Skeletal muscle satellite cell (primary cell): ENCODE measurements at regions not wholly inside any gene's neighbourhood (a gene's known extent, or its start where the extent isn't known, plus 50 kb on each side); places are given as distances from the start of the nearest gene placed in this dataset.
"Not testable (repeated sequence)": the region's sequence is repeated elsewhere in the genome, so short reads cannot be mapped to it uniquely, and the experiment has no call there.

Source experiments
- H3K27me3 ChIP-seq: 2 replicates; pipeline ENCODE4 v1.7.0; 2013; ENCODE audit warnings: low read length; ENCODE audit not compliant: control insufficient read depth, insufficient read depth
- H3K36me3 ChIP-seq: 2 replicates; pipeline ENCODE4 v1.7.0; 2013; ENCODE audit warnings: mild to moderate bottlenecking, control low read depth, low read length; ENCODE audit not compliant: insufficient read depth
- H3K4me1 ChIP-seq: 2 replicates; pipeline ENCODE4 v1.7.0; 2013; ENCODE audit warnings: low read length; ENCODE audit not compliant: control insufficient read depth, insufficient read depth
- H3K4me2 ChIP-seq: 2 replicates; pipeline ENCODE4 v1.7.0; 2013; ENCODE audit warnings: mild to moderate bottlenecking, low read length
- H3K4me3 ChIP-seq: 2 replicates; pipeline ENCODE4 v1.7.0; 2013; ENCODE audit warnings: low read length
- H3K9ac ChIP-seq: 2 replicates; pipeline ENCODE4 v1.7.0; 2013; ENCODE audit warnings: mild to moderate bottlenecking, low read depth, low read length, moderate library complexity
- H3K9me3 ChIP-seq: replicated peaks from 2 replicates; pipeline ENCODE4 v1.7.0; 2013; ENCODE audit warnings: mild to moderate bottlenecking, control low read depth, low read length

GRCh38 chr5:17113174-17113958 lies 104.1 kb upstream of the BASP1 start:
- Histone ChIP-seq H3K9ac (peak overlapping the region; percentile 53), H3K27me3 (no peaks in the 10 kb centered on the region), H3K4me3 (no peak overlapping the region), H3K36me3 (no peaks in the 10 kb centered on the region), H3K4me1 (peaks cover 33% of the 10 kb centered on the region), H3K4me2 (peak overlapping the region; percentile 60), H3K9me3 (no peaks in the 10 kb centered on the region)

DNA sequence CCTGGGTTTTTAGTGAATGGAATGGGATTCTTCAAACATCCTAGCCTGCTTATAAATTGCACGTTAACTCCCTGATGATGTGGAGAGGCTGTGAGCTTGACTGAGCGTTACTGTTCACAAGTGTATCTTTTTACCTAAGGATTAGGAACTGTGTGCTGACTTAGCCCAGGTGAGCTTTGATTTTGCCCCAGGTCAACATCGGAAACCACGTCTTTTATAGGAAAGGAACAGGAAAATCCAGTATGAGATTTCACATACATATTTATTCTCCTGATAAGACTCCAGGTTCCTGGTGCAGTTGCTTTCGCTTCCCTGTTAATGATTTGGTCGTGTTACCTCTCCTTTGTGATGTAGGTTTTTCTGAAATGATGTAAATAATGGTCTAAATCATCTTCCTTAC lies 103.2 kb upstream of the BASP1 start:
- peak overlapping the region; percentile 60 for H3K4me2 ChIP-seq
- H3K4me1 ChIP-seq: peaks cover 41% of the 10 kb centered on the region
- no peak overlapping the region for H3K4me3 ChIP-seq
- no peaks in the 10 kb centered on the region for H3K27me3 ChIP-seq
- H3K9ac ChIP-seq: peak overlapping the region; percentile 53
- H3K9me3 ChIP-seq: no peaks in the 10 kb centered on the region
- no peaks in the 10 kb centered on the region for H3K36me3 ChIP-seq

GRCh38 chr5:17114715-17115599 lies 102.5 kb upstream of the BASP1 start:
- Histone ChIP-seq H3K4me3 (no peak overlapping the region), H3K9me3 (no peaks in the 10 kb centered on the region), H3K4me2 (no peak overlapping the region), H3K4me1 (peaks cover 43% of the 10 kb centered on the region), H3K27me3 (no peaks in the 10 kb centered on the region), H3K9ac (no peak overlapping the region), H3K36me3 (no peaks in the 10 kb centered on the region)

DNA sequence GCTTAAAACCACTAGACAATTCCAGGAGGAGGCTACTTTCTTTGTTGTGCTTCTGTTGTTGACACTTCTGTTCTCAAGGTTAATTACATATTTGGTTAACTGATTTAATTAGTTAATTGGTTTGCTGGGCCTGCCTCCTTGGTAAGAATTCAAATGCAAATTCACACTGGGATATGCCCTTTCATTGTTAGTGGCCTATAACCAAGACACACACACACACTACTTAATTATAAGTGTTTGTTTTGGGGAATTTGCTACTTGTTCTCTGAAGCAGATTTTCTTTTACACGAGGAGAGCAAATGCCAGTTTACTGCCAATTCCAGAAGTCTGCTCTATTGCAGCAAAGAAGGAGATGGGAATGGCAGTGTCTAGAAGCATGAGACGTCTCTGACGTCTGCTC lies 101.6 kb upstream of the BASP1 start:
- Histone ChIP-seq H3K4me1 (peaks cover 47% of the 10 kb centered on the region), H3K4me3 (no peak overlapping the region), H3K36me3 (no peaks in the 10 kb centered on the region), H3K4me2 (no peak overlapping the region), H3K9ac (no peak overlapping the region), H3K27me3 (no peaks in the 10 kb centered on the region), H3K9me3 (no peaks in the 10 kb centered on the region)

GRCh38 chr5:17118631-17119030 lies 98.8 kb upstream of the BASP1 start:
- Histone ChIP-seq H3K27me3 (no peaks in the 10 kb centered on the region), H3K4me1 (peaks cover 41% of the 10 kb centered on the region), H3K9ac (peak overlapping the region; percentile 78), H3K4me2 (peak overlapping the region; percentile 32), H3K9me3 (no peaks in the 10 kb centered on the region), H3K36me3 (no peaks in the 10 kb centered on the region), H3K4me3 (no peak overlapping the region)

DNA sequence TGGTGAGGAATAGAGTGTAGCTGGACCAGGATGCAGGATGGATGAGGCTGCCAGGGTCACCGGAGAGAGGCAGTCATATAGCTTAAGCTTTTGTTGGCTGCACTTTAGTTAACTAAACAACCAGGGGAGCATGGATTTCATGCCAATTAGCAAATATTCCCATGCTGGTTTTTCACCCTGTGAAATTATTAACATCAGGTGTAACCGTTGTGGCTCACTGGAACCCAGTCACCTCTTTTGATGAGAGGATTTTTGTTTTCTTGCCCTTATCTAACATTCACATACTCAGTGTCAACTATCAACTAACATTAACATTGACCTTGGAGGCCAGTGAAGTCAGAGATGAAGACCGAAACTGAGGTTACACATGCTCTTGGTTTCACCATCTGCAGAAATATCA lies 97.2 kb upstream of the BASP1 start:
- H3K36me3 ChIP-seq: no peaks in the 10 kb centered on the region
- H3K4me3 ChIP-seq: no peak overlapping the region
- no peak overlapping the region for H3K9ac ChIP-seq
- H3K4me1 ChIP-seq: peaks cover 25% of the 10 kb centered on the region
- H3K27me3 ChIP-seq: no peaks in the 10 kb centered on the region
- no peak overlapping the region for H3K4me2 ChIP-seq
- no peaks in the 10 kb centered on the region for H3K9me3 ChIP-seq

GRCh38 chr5:17121776-17122175 lies 95.7 kb upstream of the BASP1 start:
- H3K9me3 ChIP-seq: no peaks in the 10 kb centered on the region
- no peak overlapping the region for H3K4me3 ChIP-seq
- H3K36me3 ChIP-seq: no peaks in the 10 kb centered on the region
- no peaks in the 10 kb centered on the region for H3K27me3 ChIP-seq
- H3K9ac ChIP-seq: no peak overlapping the region
- H3K4me1 ChIP-seq: peaks cover 23% of the 10 kb centered on the region
- H3K4me2 ChIP-seq: no peak overlapping the region

DNA sequence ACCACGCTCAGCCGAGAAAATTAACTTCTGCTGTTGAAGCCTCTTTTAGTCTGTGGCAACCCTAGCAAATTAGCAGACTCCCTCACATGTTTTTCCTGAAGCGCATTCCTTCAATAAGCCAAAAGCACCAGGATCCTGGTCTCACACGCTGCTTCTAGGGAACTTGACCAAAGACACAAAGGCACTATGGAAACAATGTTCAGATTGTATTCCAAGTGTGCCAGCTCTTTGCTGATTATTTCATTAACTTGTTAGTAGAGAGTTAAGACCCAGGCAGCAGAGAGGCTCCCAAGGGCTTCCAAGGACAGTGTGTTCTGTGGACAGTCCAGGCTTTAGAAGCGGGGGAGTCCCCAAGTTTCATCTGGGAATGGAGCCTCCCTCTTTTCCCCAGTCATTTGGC lies 94.4 kb upstream of the BASP1 start:
- no peak overlapping the region for H3K9ac ChIP-seq
- H3K4me3 ChIP-seq: no peak overlapping the region
- no peak overlapping the region for H3K4me2 ChIP-seq
- H3K36me3 ChIP-seq: no peaks in the 10 kb centered on the region
- no peaks in the 10 kb centered on the region for H3K9me3 ChIP-seq
- peaks cover 29% of the 10 kb centered on the region for H3K4me1 ChIP-seq
- no peaks in the 10 kb centered on the region for H3K27me3 ChIP-seq

- H3K4me1 ChIP-seq: peaks cover 27% of the 10 kb centered on the region
- H3K4me3 ChIP-seq, H3K9me3 ChIP-seq, H3K4me2 ChIP-seq, H3K36me3 ChIP-seq, H3K27me3 ChIP-seq, H3K9ac ChIP-seq: not testable (repeated sequence)
Measured at GRCh38 chr5:17123773-17124172, 93.7 kb upstream of the BASP1 start.

GRCh38 chr5:17127743-17128231 lies 89.6 kb upstream of the BASP1 start:
- Histone ChIP-seq H3K4me2 (peak overlapping the region; percentile 75), H3K4me1 (peaks cover 26% of the 10 kb centered on the region)

GRCh38 chr5:17129093-17129849 lies 88.2 kb upstream of the BASP1 start:
- H3K9ac ChIP-seq: no peak overlapping the region
- no peaks in the 10 kb centered on the region for H3K36me3 ChIP-seq
- H3K9me3 ChIP-seq: no peaks in the 10 kb centered on the region
- H3K4me2 ChIP-seq: no peak overlapping the region
- no peaks in the 10 kb centered on the region for H3K27me3 ChIP-seq
- H3K4me3 ChIP-seq: no peak overlapping the region
- H3K4me1 ChIP-seq: peaks cover 26% of the 10 kb centered on the region

More at GRCh38 chr5:17127743-17128231, 89.6 kb upstream of the BASP1 start:
- H3K27me3 ChIP-seq: no peaks in the 10 kb centered on the region
- H3K9me3 ChIP-seq: no peaks in the 10 kb centered on the region
- peak overlapping the region; percentile 70 for H3K9ac ChIP-seq
- H3K4me3 ChIP-seq: peak overlapping the region; percentile 49
- H3K36me3 ChIP-seq: no peaks in the 10 kb centered on the region
